Stimulated activated CD8-positive, alpha-beta memory T cell treated with anti-CD3 and anti-CD28 coated beads, Interleukin-12 subunit alpha, Interleukin-12 subunit beta, amount 100 ng/mL, for 1 hour (primary cell): ENCODE measurements at regions not wholly inside any gene's neighbourhood (a gene's known extent, or its start where the extent isn't known, plus 50 kb on each side); places are given as distances from the start of the nearest gene placed in this dataset.
"Not testable (repeated sequence)": the region's sequence is repeated elsewhere in the genome, so short reads cannot be mapped to it uniquely, and the experiment has no call there.

ENCODE experiments used
- DNase-seq: peaks from one replicate; pipeline ENCODE4 v3.0.0-alpha.2; 2020; ENCODE audit warnings: low read depth

- no peak for DNase-seq
Measured at GRCh38 chr6:140830666-140831065, 1302.1 kb upstream of the GJE1 start.

GRCh38 chr6:140828856-140829255, 1303.9 kb upstream of the GJE1 start:
- DNase-seq, result no peak

GRCh38 chr6:140827593-140827992, 1305.1 kb upstream of the GJE1 start:
- DNase-seq, result no peak

DNA sequence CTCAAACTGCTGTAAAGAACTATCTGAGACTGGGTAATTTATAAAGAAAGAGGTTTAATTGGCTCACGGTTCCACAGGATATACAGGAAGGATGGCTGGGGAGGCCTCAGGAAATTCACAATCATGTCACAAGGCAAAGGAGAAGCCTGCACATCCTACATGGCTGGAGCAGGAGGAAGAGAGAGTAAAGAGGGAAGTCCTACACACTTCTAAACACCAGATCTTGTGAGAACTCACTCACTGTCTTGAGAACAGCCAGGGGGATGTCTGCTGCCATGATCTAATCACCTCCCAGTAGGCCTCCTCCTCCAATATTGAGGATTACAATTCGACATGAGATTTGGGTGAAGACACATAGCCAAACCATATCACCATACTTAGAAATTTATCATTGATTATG, 1307.0 kb upstream of the GJE1 start:
- DNase-seq, result no peak

- no peak for DNase-seq
Measured at GRCh38 chr6:140824595-140824994, 1308.1 kb upstream of the GJE1 start.

DNA sequence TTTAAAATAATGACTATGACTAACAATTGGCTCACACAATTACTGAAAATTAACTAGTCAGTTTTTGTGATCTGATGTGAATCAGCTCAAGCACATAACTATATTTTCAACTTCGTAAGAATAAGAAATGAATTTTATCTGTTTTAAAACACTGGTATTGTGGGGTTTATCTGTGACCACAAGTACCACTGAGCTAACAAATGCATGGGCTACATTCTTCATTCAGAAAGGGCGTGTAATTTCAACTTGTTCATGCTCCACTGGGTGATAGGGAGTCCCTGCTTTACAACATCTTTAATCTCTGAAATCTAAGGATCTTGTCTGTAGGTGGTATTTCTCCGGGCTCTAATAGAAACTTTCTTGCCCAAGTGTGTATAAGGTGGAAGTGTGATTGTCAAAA, 1311.5 kb upstream of the GJE1 start:
- no peak for DNase-seq

- no peak for DNase-seq
Measured at GRCh38 chr6:140817176-140817575, 1315.5 kb upstream of the GJE1 start.

GRCh38 chr6:140816681-140817080, 1316.0 kb upstream of the GJE1 start:
- DNase-seq, result no peak

- no peak for DNase-seq
Measured at GRCh38 chr6:140812636-140813035, 1320.1 kb upstream of the GJE1 start.

- DNase-seq, result no peak
Measured at GRCh38 chr6:140811642-140812041, 1321.1 kb upstream of the GJE1 start.

GRCh38 chr6:140809694-140810101, 1323.0 kb upstream of the GJE1 start:
- DNase-seq, result no peak

DNA sequence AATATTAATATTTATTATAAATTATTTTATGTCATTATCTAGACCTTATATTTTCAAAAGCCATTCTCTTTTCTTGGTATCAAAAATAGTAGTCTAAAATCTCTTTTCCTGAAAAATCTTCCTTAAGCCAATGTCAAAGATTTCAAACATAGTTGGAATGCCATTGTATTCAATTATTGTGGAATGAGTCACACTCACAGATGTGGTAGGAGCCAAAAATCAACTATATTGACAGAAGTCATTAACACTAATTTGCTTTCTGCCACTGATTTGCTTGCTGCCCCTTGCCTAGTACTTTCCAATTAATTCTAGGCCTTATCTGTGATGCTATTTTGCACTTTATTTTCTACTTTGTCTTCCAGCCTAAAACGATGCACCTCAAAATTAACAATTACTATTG, 1326.3 kb upstream of the GJE1 start:
- no peak for DNase-seq

GRCh38 chr6:140794544-140794943, 1338.2 kb upstream of the GJE1 start:
- DNase-seq, result no peak

- no peak for DNase-seq
Measured at GRCh38 chr6:140790109-140790508, 1342.6 kb upstream of the GJE1 start.

DNA sequence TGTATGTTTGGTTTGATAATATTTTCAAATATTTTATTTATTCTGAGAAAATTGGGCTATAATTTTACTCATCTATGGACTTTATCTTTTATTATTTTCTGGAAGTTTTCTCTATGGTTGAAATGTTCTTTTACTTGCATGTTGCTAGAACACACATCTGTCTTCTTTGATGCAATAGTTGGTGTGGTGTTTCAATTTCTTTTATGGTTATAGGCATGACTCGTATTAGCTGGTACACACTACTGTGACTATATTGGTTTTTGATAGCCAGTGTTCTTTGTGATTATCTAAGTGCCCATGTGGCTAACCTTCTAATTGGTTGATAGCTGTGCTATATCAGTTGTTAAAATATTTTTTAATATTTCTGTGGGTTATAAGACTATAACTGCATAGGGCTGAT, 1343.3 kb upstream of the GJE1 start:
- no peak for DNase-seq

- DNase-seq, result no peak
Measured at GRCh38 chr6:140785926-140786325, 1346.8 kb upstream of the GJE1 start.

GRCh38 chr6:140784573-140784972, 1348.2 kb upstream of the GJE1 start:
- DNase-seq, result no peak

GRCh38 chr6:140783504-140783903, 1349.2 kb upstream of the GJE1 start:
- not testable (repeated sequence) for DNase-seq

GRCh38 chr6:140782941-140783340, 1349.8 kb upstream of the GJE1 start:
- DNase-seq, result no peak

GRCh38 chr6:140779991-140780596, 1352.6 kb upstream of the GJE1 start:
- no peak for DNase-seq

DNA sequence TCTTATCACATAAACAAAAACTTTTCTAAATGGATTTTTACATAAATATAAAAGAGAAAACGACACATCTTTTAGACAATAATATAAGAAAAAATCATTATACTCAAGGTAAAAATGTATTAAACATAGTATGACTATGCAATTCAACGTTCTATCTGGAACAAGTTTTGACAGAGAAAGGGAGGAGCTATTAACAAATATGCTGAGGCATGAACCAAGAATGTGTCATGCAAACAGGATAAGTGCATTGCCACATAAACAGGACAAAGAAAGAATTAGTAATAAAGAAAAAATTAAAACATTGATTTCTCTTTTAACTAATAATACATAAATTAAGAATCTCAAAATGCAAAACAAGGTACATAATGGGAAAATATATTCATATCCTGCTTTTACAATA, 1353.4 kb upstream of the GJE1 start:
- no peak for DNase-seq

DNA sequence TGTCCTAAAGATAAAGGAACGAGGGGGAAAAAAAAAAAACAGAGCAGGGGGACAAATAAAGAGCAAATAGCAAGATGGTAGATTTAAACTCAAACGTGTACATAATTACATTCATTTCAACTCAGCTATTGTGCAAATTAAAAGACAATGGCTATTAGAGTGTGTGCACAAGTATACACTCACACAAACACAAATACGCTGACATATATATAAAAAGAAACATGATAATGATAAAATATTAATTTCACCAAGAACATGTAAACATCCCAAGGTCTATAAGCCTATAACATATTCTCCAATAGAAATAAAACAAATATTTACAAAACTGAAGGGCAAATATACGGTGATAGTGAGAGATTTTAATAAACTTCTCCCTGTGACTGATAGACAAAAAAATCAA, 1354.9 kb upstream of the GJE1 start:
- no peak for DNase-seq

DNA sequence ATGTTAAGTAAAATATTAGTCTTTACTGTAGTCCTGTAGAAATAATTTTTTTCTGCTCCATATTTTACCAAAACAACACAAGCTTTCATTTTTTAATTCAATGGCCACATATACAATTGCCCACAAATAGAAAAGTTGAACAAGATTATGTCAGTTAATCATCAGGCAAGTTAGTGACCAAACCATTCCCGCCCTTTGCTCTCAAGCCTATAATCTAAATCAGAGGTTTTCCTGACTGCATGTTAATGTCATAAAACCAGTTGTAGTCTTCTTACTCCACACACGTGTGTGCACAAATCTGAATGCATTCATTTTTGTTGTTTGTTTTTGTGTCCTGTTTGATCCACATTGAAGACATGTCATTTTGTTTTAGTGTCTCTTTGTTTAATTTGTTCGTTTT, 1357.7 kb upstream of the GJE1 start:
- DNase-seq, result no peak

DNA sequence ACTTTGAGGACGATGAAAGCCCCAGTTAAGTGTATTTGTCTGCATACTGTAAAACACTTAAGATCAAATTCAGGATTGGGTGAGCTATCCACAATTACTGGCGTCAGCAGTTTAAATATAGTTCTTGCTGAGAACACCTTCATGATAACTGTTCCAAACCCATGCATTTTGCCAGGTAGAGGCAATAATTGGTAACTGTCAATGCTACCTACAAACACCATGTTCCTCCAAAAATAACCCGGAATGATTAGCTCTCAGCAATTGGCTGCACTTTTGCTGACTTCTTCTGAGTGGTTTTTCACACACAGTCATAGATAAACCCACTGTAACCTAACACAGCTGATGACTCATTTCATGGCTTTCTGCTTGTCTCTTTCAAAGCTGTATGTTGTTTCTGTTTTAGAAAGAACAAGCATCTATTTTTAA, 1358.6 kb upstream of the GJE1 start:
- DNase-seq, result no peak

DNA sequence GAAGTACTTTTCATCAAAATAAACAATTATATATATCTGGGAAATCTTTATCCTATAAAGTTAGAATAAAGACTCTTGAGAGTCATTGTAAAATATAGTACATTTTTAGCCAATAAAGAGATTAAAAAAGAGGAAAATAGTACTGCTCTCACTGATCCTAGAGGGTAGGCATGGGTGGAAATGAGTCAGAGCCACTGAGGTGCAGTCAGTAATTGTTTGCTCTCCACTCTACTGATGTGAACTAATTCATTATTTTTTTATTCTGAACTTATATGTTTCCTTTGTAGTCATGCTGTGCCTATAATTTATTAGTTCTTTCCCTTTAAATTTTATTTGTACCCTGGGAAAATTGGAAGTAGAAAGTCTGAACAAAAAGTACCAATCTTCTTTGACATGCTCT, 1359.4 kb upstream of the GJE1 start:
- no peak for DNase-seq
